ENCODE measurements at regions not wholly inside any gene's neighbourhood (a gene's known extent, or its start where the extent isn't known, plus 50 kb on each side); places are given as distances from the start of the nearest gene placed in this dataset.
"Not testable (repeated sequence)": the region's sequence is repeated elsewhere in the genome, so short reads cannot be mapped to it uniquely, and the experiment has no call there.

DNA sequence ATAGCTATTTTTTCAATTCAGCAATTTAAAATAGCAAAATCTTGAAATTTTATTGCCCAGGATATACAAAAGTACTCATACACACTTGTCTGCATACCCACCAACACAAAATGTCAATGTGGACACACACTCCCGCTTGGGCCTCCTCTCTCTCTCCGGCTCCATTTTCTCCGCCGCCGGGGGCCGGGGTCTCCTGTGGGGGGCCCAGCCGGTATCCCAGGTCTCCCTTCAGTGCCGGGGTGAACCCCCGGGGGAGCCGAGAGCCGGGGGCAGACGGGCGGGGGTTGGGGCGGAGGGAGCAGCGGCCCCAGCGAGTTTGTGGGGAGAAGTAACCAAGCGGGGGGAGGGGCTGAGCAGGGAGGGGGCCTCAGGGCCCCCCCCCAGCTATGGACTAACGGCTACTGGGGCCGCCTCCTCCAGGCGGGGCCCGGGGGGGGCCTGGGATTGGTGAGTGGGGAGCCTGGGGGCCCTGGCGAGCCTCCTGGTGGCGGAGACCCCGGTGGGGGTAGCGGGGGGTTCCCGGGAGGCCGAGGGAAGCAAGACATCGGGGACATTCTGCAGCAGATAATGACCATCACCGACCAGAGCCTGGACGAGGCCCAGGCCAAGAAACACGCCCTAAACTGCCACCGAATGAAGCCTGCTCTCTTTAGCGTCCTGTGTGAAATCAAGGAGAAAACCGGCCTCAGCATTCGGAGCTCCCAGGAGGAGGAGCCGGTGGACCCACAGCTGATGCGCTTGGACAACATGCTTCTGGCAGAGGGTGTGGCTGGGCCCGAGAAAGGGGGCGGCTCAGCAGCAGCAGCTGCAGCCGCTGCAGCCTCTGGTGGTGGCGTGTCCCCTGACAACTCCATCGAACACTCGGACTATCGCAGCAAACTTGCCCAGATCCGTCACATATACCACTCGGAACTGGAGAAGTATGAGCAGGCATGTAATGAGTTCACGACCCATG lies 56.6 kb downstream of the CHST2 start:
- not testable (repeated sequence) for DNase-seq (ENCODE audit: low spot score)

DNA sequence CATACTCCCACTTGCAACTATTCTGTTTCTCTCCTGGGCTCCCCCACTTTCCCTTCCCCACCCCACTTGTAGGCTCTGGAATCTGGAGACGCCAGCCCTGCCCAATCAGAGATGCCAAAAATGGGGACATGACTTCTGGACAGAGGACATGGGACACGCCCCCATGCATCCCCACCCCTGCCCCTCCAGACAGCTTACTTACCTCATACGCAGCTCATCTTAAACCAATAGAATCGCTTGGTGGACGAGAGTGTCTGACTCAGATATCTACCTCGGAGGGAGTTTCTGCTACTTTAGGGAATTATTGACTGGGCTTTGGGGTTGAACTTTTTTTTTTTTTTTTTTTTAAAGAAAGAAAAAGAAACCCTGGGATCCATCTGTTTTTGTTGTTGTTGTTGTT lies 58.4 kb downstream of the CHST2 start:
- DNase-seq (ENCODE audit: low spot score), result not testable (repeated sequence)

- not testable (repeated sequence) for DNase-seq (ENCODE audit: low spot score)
Observed at GRCh38 chr3:143178775-143179548, 59.4 kb downstream of the CHST2 start.

DNA sequence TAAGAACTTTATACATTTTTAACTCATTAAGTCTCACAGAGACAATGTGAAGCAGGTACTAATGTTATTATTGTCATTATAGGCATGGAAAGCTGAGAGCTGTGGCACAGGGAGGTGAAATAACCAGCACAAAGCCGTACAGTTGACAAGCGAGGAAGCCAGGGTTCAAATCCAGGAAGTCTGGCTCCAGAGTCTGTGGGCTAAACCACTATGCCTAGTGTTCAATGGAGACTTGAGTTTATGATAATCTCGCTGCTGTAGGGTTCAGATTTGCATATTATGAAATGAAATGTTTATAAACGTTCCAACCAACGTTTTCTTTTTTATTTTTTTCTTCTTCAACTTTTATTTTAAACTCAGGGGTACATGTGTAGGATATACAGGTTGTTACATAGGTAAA lies 60.0 kb downstream of the CHST2 start:
- no peak for DNase-seq (ENCODE audit: low spot score)

- DNase-seq (ENCODE audit: low spot score), result not testable (repeated sequence)
Observed at GRCh38 chr3:143180860-143181259, 61.3 kb downstream of the CHST2 start.

DNA sequence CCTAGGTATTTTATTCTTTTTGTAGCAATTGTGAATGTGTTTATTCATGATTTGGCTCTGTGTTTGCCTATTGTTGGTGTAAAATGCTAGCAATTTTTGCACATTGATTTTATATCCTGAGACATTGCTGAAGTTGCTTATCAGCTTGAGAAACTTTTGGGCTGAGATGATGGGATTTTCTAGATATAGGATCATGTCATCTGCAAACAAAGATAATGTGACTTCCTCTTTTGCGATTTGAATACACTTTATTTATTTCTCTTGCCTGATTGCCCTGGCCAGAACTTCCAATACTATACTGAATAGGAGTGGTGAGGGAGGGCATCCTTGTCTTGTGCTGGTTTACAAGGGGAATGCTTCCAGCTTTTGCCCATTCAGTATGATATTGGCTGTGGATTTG lies 62.4 kb downstream of the CHST2 start:
- DNase-seq (ENCODE audit: low spot score), result not testable (repeated sequence)

- no peak for DNase-seq (ENCODE audit: low spot score)
Observed at GRCh38 chr3:143182866-143183664, 63.5 kb downstream of the CHST2 start.

DNA sequence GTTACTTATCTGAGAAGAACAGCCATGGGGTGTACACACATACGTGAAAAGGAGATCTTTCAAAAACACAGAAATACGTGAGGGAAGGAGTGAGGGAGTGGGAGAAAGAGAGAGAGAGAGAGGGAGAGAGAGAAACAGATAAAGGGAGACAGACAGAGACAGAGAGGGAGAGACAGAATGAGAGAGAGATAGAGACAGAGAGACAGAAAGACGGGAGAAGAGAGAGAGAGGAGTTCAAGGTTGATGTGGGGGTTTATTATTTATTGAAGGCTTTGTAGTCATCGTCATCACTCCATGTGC lies 64.0 kb downstream of the CHST2 start:
- DNase-seq (ENCODE audit: low spot score), result no peak

DNA sequence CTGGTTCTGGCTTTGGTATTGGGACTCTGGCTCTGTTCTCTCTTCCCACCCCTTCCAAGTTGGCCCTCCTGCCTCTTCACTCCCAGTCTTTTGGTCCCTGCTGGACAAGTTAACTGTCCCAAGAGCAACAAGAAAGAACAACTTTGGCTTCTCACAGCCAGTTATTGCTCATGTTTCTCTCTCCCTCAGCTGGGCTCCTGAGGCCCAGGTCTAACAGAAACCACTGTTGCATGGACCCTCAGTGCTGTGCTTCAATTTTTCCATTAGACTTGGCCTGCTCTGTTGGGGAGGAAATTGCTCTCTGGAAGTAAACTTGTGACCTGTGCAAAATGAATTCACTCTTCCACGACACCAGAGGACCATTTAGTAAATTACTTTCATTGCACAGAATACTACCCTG lies 64.5 kb downstream of the CHST2 start:
- DNase-seq (ENCODE audit: low spot score), result no peak

DNA sequence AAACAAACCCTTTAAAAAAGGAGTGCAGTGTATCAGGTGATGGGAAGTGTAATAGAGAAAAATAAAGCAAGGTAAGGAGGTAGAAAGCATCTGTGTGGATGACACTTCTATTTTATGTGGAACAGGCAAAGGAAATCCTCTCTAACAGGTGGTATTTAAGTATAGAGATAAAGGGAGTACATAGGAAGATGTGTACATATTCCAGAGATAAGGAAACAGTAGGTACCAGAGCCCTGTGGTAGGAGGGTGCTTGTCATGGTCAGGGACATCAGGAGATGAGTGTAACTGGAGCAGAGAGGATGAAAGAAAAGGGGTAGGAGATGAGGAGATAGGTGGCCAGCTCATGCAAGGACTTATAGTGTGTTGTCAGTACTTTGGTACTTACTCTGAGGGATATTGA lies 65.8 kb downstream of the CHST2 start:
- DNase-seq (ENCODE audit: low spot score), result no peak

GRCh38 chr3:143187111-143187510 lies 67.5 kb downstream of the CHST2 start:
- DNase-seq (ENCODE audit: low spot score), result no peak

GRCh38 chr3:143188881-143189280 lies 69.3 kb downstream of the CHST2 start:
- no peak for DNase-seq (ENCODE audit: low spot score)

DNA sequence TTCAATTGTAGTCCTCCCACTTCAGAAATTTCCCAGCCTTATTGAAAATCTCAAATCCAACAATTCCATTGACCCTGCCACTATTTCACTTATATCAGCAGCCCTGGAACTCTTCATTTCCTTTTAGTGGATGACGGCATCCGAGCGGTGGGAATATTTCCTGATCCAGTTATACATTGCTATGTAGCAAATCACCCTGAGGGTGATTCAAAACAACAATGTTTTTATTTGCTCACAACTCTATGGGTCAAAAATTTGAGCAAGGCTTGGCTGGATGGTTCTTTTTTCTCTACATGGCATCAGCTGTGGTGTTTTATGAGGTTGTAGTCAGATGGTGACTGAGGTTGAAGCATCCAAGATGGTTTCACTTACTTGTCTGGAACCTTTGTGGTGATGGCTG lies 70.5 kb downstream of the CHST2 start:
- DNase-seq (ENCODE audit: low spot score), result no peak

DNA sequence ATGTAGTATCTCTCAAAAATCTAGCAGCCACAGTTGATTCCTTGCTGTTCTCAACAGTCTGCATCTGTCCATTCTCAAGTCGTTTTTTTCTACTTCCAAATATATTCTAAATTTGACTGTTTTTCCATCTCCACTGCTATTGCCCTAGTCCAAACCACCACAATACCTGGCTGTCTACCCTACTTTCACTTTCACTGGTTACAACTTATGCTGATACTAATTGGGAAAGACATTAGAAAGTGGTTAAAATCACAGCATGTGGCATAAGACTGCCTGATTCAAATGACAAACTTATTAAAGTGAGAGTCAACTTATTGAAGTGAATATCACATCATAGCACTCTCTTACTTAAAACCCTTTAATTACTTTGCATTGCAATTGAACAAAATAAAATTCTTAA lies 72.6 kb downstream of the CHST2 start:
- DNase-seq (ENCODE audit: low spot score), result no peak

DNA sequence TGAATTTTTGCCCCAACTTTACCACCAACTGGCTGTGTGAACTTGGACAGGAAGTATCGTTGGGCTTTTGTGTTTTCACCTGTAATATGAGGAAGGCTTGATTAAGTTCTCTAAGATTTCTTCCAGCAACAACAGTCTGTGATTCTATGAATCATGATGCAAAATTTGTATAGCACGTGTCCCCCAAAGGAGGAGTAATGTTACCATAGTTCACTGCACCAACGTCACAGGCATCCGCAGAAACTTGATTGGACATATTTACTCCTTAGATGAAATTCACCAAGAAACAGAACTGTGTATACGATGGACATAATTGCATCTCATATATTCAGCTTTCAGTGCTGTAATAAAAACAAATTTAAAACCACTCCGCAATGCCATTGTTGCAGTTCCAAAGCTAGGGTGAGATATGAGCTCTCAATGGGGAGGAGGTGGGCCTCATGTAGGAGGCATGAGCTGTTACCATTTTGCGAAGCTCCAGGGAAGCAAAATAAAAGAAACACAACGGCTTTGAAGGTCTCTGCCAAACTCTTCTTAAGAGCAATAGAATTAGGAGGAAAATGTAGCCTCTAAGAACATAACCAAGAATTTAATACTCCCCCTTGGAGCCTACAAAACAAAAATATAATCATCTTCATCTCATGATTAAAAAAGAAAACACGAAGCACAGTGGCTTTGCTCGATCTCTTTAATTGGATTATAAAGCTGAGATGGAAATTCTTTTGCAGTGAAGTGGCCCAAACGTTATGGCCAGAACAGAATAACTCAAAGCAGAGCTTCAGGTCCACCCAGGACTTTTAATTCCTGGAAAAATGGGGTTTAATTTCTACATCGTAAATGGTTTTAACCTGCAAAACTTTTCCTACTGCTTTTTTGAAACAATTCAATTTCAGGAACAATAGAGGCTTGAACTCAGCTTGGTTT lies 80.7 kb downstream of the CHST2 start:
- DNase-seq (ENCODE audit: low spot score), result no peak

DNA sequence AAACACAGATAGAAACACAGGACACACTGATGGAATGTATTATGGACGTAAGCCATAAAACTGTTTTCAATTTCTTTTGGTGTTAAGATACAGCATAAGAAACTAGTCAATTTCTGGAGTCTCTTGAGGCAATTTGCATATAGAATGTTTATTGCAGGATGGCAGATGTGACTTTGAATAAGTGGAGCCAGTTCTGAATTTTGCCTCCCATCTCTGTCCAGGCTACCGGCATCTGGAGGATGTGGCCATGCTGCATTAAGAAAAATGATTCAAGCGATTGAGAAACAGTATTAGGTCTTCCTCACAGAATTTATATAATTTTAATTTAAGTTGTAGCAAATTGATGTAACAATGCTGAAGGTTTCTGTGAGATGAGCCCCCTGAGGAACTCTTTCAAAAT lies 81.5 kb downstream of the CHST2 start:
- no peak for DNase-seq (ENCODE audit: low spot score)

DNA sequence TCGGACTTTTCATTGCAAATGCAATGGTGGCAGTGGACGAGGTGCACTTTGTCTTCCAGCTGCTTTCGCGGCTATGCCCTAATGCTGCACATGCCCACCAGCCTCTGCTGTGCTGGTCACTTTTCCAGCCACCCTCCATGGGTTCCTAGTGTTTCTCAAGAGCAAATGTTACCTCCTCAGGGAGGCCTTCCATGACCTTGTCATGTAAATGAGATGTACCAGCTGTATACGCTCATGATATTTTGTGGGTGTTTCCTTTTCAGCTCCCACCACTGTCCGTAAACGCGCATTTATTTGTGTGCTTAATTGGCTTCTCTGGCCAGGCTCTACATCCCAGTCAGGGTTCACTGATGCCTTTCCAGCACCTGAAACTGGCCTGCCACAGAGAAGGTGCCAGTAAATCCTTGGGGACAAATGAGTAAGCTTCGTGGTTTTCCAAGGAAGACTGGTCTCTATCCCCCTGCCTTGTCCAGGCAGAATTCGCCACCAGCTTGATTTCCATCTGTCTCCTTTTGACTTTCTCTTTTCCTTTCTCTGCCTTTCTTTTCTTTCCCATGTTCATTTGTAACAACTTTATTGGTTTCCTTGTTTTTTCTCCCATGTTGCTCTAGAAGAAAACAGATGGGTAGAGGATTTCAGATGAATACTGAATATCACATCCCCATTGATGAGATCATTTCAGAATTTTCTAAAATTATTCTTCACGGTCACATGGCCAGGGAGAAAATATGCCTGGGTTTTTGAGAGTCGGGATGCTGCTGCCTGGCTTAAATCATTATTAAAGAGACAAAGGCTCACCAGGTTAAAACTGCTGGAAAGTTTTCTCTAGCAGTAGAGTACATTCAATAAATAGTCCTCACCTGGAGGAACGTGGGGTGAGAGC lies 82.5 kb downstream of the CHST2 start:
- no peak for DNase-seq (ENCODE audit: low spot score)

GRCh38 chr3:143203142-143203541 lies 83.6 kb downstream of the CHST2 start:
- DNase-seq (ENCODE audit: low spot score), result no peak

DNA sequence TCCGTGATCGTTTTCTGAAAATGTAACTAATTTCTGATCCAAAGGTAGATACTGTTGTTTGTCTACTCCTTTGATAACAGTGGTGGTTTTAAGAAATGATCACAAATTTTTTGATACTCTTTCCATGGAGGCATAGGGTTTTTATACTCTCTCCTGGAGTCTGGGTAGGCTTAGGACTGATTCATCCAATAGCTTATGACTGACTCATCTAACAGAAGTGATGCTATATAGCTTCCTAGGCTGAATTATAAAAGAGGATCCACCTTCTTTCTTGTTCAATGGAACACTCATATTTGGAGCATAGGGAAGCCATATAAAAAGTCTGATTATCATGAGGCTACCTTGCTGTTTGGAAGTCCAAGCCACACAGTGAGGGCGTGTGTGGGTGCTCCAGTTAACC lies 84.3 kb downstream of the CHST2 start:
- no peak for DNase-seq (ENCODE audit: low spot score)

DNA sequence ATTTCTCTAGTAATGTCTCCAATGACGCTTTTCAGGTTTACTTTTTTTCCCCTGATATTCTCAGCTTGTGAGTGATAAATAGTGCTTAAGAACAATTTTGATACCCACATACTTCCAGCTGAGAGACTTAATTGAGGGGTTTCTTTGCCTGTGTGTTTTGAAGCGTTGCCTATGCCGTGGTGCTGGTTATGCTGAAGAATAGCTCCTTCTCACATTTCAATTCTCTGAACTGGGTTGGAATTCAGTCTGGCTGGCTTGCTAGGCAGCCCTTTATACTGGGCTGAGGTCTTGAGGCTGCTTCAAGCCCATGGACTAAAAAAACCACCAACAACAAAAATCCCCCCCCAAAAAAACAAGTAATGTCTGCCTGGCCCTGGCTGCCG lies 87.4 kb downstream of the CHST2 start:
- no peak for DNase-seq (ENCODE audit: low spot score)
